GM21737 (cell line): ENCODE measurements at regions not wholly inside any gene's neighbourhood (a gene's known extent, or its start where the extent isn't known, plus 50 kb on each side); places are given as distances from the start of the nearest gene placed in this dataset.
"Not testable (repeated sequence)": the region's sequence is repeated elsewhere in the genome, so short reads cannot be mapped to it uniquely, and the experiment has no call there.

Experiments used
- ATAC-seq: cut with Tn5 transposase; IDR thresholded peaks from one replicate; pipeline ENCODE4 v1.9.1; 2021; ENCODE audit warnings: mild to moderate bottlenecking, moderate library complexity; ENCODE audit not compliant: unreplicated experiment

GRCh38 chr15:21174761-21175160 is 265.5 kb downstream of the POTEB3 start:
- not testable (repeated sequence) for ATAC-seq

- ATAC-seq = not testable (repeated sequence)
Measured at GRCh38 chr15:21151203-21151966, 285.3 kb upstream of the POTEB2 start.

GRCh38 chr15:21148136-21148535 is 282.0 kb upstream of the POTEB2 start:
- ATAC-seq = not testable (repeated sequence)

- ATAC-seq = not testable (repeated sequence)
Measured at GRCh38 chr15:21133893-21134292, 267.8 kb upstream of the POTEB2 start.

GRCh38 chr15:21112271-21113053 is 246.3 kb upstream of the POTEB2 start:
- ATAC-seq = not testable (repeated sequence)

GRCh38 chr15:21111861-21112260 is 245.7 kb upstream of the POTEB2 start:
- ATAC-seq = not testable (repeated sequence)

- not testable (repeated sequence) for ATAC-seq
Measured at GRCh38 chr15:21111172-21111571, 245.1 kb upstream of the POTEB2 start.

- not testable (repeated sequence) for ATAC-seq
Measured at GRCh38 chr15:21110187-21110804, 244.2 kb upstream of the POTEB2 start.

- not testable (repeated sequence) for ATAC-seq
Measured at GRCh38 chr15:21108384-21108783, 242.3 kb upstream of the POTEB2 start.

GRCh38 chr15:21107399-21108381 is 241.6 kb upstream of the POTEB2 start:
- not testable (repeated sequence) for ATAC-seq

GRCh38 chr15:21096599-21096998 is 230.5 kb upstream of the POTEB2 start:
- not testable (repeated sequence) for ATAC-seq

GRCh38 chr15:21079544-21079943 is 213.4 kb upstream of the POTEB2 start:
- not testable (repeated sequence) for ATAC-seq

- not testable (repeated sequence) for ATAC-seq
Measured at GRCh38 chr15:21068917-21069316, 202.8 kb upstream of the POTEB2 start.

GRCh38 chr15:21063512-21063911 is 197.4 kb upstream of the POTEB2 start:
- ATAC-seq = not testable (repeated sequence)

GRCh38 chr15:21062619-21063163 is 196.6 kb upstream of the POTEB2 start:
- ATAC-seq = not testable (repeated sequence)

- not testable (repeated sequence) for ATAC-seq
Measured at GRCh38 chr15:21051866-21052265, 185.8 kb upstream of the POTEB2 start.

- not testable (repeated sequence) for ATAC-seq
Measured at GRCh38 chr15:21031703-21032102, 165.6 kb upstream of the POTEB2 start.

- ATAC-seq = not testable (repeated sequence)
Measured at GRCh38 chr15:21029001-21029400, 162.9 kb upstream of the POTEB2 start.

GRCh38 chr15:21027942-21028341 is 161.8 kb upstream of the POTEB2 start:
- not testable (repeated sequence) for ATAC-seq

GRCh38 chr15:21026848-21027247 is 160.7 kb upstream of the POTEB2 start:
- not testable (repeated sequence) for ATAC-seq
